ENCODE measurements at regions not wholly inside any gene's neighbourhood (a gene's known extent, or its start where the extent isn't known, plus 50 kb on each side); places are given as distances from the start of the nearest gene placed in this dataset.

- TF ChIP-seq CTCF (conservative IDR thresholded peaks at IDR 0.05) = no peak
- TF ChIP-seq ZFX (IDR thresholded peaks at IDR 0.05) = no peak
These were observed 261.3 kb upstream of the KLHL29 start for GRCh38 chr2:23123686-23124085.

Measured in C4-2B (cell line).